NCI-H1417 treated with DMSO at 0.1 percent for 48 hours (cell line): ENCODE measurements at regions not wholly inside any gene's neighbourhood (a gene's known extent, or its start where the extent isn't known, plus 50 kb on each side); places are given as distances from the start of the nearest gene placed in this dataset.

ENCODE experiments used
- DNase-seq: peaks from one replicate; lab custom pipeline; 2025; lab: John Stamatoyannopoulos, UW

- no peak for DNase-seq
Observed at GRCh38 chr18:38116716-38117115, 551.1 kb upstream of the CELF4 start.

- DNase-seq: no peak
Observed at GRCh38 chr18:38115201-38115600, 549.6 kb upstream of the CELF4 start.

DNA sequence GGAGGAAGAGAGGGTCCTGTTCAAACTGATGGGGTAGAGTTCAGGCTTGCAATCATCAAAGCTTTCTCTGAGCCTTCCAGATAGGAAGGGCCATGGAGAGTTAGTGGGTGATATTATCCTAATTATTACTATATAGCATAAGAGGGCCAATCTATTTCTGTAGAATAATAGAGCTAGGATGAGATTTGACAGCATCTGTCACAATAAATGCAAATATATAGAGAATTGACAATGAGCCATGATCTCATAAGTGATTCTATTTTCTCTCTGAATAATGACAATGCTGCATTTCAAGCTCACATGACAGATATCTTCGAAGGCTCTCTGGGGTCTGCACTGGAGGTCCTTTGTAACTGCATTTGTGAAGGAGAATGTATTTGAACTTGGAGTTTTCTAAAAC lies 521.9 kb upstream of the CELF4 start:
- DNase-seq: no peak

DNA sequence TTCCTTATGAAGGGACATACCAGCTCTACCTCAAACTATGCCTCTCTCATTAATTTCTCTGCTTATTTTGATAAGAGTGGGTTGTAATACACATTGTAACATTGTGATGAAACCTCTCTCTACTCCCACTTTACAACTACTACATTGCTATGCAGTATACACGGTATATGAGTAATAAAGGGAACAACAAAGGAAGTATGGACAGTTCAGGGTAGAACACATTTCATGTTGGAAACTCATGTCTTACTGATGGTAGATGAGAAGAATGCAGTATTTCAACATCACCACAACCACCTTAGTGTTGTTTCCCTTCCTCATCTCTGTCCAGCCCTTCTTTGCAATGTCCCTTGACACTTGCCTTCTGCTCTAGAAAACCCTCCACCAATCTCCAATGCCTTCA lies 515.9 kb upstream of the CELF4 start:
- DNase-seq: no peak

- DNase-seq: no peak
Observed at GRCh38 chr18:38077229-38077628, 511.6 kb upstream of the CELF4 start.

DNA sequence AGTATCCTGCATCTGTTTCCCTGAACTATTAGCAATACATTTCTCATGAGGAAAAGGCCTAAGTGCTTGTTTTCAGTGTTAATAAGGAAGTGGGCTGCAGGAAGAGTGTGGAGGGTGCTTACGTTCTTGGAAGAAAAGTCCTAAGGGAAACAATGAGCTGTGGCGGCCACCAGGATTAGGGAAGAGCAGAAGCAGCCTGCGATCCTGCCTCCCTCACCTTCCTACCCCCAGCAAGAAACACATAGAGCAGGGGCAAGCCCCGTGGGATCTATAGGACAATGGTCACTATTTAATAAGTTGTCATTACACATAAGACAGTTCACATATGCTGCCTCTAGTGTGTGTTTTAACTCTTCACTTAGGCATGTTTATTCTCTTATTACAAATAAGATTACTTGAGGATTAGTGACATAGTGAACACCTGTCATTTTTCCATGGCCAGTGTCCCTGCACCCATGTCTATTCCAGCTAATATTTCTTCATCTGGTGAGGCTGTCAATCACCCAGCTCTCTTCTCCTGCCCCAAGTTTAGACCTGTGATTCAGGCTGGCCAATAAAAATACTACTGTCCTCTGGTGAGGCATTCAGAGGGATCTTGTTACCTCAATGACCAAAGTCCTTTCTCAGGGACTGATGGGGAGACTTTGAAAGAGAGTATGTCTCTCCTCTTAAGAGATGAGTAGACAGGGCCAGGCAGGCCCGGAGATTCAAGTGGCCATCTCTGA lies 510.9 kb upstream of the CELF4 start:
- no peak for DNase-seq

DNA sequence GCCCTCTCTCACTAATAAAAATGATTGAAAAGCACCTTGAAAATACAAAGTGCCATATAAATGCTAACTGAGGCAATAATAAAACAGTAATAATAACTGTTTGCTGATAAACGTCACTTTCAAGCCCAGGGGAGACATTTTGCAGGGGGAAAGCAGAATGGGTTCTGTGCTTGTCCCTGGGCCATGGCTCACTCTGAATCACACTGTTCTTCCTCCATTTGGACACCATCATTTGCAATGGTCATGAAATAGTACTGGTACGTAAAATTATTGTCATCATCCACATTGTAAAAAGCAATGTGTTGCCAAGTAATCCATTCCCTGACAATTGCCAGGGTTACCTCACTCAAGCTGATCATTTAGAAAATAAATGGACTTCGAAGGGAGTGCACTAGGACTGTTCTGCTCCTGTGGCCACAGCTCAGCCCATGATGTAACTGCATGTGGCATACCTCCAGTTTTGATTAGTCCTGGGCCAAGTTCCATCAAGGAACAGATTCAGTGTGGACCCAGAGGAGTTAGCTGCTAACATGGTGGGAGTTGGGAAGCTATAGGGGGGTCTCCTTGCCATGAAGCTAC lies 508.8 kb upstream of the CELF4 start:
- DNase-seq: no peak

DNA sequence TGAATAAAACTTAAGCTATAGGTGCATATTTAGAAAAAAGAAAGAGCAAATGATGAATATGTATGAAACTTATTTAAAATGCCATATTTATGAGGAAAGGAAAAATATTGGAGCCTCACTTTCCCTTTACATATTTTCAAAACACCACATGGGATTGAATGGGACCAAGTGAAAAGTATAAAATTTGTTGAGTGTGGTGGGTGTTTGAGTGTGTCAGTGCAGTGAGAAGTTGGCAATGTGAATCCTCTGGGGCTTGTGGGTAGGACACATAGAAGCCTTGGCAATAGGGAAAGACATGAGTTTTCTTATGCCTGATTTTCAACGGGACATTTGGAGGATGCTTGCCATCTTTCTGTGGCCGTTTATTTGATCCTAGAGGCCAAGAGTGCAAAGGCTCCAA lies 502.2 kb upstream of the CELF4 start:
- no peak for DNase-seq

DNA sequence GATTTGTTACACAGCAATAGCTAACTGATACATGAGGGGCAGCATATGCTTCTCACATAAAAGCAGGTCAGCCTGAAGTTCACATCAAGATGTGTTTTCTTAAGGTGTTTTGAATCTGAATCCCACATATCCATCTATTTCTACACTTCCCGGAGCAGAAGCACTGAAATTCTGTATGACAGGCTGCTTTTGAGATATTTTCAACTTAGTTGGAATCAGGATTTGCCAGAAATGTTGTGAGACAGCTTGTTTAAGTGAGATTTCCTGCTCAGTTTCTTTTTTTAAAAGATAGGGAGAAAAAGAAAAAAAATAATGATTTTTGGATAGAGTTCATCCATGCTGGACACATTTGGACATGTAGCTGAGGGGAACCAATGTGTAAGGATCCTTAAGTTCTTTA lies 501.5 kb upstream of the CELF4 start:
- no peak for DNase-seq

DNA sequence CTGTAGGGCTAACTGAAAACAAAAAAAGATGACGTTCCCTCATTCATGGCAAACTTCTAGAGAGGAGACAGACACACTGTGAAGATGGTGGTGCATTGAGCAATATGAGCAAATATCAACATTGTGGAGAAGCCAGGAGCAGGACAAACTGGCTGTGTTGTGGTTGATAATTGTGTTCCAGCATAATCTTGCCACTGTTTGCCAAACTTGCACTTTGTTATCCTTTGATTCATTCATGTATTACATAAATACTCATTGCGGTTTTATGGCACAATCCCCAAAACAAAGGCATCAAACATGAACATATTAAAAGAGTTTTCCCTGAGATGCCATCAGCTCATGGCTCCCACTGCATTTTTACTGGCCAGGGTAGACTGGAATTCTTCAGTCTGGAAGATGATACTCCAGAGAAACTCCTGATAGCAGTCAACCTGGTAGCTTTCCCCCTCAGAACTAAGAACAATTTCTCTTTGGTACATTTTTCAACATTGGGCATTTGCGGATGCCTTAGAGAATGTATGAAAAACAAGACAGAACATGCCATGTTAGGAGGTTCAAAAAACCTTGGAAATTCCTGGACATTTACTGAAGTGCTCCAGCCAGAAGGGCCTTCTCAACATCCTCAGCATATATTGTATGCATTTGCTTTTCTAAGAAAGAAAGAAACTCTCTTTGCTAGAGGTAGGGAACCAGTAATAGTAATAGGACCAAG lies 487.4 kb upstream of the CELF4 start:
- no peak for DNase-seq

DNA sequence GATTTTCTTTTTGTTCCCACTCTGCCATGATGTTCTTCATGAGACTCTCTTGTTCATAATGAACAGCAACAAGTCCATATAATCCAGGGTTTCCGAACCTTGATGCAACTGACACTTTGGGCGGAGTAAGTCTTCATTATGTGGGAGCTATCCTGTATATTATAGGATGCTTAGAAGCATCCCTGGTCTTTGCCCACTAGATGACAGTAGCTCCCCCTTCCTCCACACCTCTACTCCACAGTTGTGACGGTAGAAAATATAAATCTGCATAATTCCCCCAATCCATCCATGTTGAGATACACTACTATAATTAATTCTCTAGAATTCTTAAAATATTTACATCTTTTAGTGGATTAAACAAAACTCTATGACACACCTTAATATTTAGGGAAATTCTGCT lies 482.2 kb upstream of the CELF4 start:
- no peak for DNase-seq

DNA sequence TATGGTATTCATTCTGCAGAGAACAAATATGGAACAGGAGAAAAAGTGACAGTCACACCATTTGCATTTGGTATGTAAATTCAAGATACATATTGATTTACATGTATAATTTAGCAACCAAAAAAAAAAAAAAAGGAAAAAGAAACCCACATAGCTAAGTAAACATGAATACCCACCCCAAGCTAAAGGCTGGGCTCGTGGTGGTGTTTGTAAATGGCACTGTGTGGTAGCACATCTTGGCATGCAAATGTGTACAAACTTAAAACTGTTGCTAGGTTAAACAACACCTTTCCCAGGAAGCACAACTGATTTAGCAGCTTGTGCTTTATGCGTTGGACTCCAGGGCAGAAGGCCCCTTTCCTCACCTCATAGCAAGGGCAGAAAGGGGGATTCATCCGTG lies 481.1 kb upstream of the CELF4 start:
- DNase-seq: no peak

GRCh38 chr18:38045845-38046244 lies 480.2 kb upstream of the CELF4 start:
- no peak for DNase-seq

DNA sequence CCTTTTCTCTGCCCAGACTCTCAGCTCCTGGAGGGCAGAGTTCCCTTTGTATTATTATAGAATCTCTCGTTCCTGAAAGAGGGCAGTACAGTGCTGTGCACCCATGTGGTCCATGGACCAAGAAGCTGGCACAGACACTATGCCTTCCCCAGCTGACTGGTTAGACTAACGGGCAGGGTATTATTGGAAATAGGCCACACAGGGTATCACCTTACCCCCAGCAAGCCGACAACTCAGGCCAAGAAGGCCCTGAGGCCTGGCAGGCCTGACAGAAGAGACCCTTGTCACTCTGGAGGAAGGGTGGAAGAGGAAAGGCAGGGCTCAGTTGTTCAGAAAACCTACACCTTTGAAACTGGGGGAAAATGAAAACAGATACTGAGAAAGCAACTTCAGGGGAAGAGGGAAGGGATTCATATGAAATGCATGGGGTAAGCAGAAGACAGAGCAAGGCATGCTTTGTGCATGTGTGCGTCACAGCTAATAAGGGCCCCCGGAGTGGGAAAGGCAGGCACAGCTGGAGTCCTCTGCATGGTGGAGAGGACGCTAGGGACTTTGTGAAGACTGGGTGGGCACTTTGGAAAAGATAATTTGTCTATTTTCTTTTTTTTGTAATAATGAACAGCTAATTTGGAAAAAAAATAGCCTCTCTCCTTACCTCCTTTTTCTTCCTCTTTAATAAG lies 476.8 kb upstream of the CELF4 start:
- DNase-seq: no peak

DNA sequence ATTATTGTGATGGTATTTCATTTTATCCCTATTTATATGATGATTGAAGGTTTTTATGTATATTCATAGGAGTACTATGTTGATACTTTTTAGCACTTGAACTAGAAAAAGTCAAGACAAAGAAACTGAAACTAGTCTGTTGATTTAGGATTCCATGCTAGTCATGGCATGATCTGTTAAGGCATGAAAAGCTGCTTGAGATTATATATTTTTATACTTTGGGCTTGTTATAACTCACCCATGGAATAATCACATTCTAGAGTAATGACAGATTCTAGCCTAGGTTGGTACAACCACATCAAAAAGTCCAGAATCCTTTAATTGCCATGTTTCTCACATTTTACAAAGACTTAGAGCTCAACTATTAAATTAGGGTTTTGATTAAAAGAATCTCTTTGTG lies 472.6 kb upstream of the CELF4 start:
- DNase-seq: no peak

- DNase-seq: no peak
Observed at GRCh38 chr18:38035193-38035592, 469.6 kb upstream of the CELF4 start.

DNA sequence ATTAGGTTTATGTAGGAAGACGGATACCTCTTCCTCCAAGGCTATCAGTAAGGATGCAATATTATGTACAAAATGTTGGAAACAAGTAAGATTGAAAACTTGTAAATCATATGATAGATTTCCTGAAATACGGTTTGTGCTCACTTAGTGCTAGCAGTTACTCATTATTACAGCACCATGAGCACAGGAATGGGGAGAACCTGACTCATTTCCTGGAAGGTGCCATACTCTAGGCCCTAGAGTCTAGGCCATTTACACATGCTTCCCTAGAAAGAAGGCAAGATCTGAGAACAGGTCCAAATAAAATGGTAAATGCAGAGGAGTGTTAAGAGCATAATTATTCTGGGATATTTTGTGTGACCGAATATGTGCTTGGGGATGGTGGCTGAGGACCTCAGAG lies 467.7 kb upstream of the CELF4 start:
- DNase-seq: no peak

- DNase-seq: no peak
Observed at GRCh38 chr18:38032516-38032915, 466.9 kb upstream of the CELF4 start.

- no peak for DNase-seq
Observed at GRCh38 chr18:38028946-38029345, 463.3 kb upstream of the CELF4 start.

GRCh38 chr18:38025433-38026038 lies 459.9 kb upstream of the CELF4 start:
- DNase-seq: no peak

DNA sequence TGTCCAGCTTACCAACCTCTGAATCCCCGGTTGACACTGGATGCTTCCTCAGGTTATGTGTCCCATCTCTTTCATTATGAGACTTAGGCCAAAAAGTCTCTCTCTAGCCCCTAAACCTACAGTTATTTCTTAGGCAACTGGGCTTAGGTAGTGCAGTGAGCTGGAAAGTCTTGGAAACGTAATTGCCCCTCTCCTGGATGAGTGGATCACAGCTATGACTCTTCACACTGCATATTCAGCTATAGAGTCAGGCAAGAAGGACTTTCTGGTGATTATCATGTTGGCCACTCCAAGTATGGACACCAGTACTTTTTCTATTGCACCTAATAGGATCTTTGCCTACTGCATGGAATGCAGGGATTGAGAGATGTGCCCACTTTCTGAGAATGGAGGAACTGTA lies 458.3 kb upstream of the CELF4 start:
- no peak for DNase-seq

- no peak for DNase-seq
Observed at GRCh38 chr18:38022234-38022633, 456.6 kb upstream of the CELF4 start.

- no peak for DNase-seq
Observed at GRCh38 chr18:38019292-38019691, 453.7 kb upstream of the CELF4 start.
